GM12873 (cell line): ENCODE measurements at regions not wholly inside any gene's neighbourhood (a gene's known extent, or its start where the extent isn't known, plus 50 kb on each side); places are given as distances from the start of the nearest gene placed in this dataset.

Source experiments
- TF ChIP-seq, protein P1 (sequence below): IDR thresholded peaks from 2 replicates; pipeline ENCODE4 v1.5.1; 2012; ENCODE audit warnings: low read depth, mild to moderate bottlenecking, moderate library complexity, low read length, control low read depth; ENCODE audit not compliant: insufficient read depth; ENCODE audit errors: missing control alignments

- TF ChIP-seq, protein P1, sequence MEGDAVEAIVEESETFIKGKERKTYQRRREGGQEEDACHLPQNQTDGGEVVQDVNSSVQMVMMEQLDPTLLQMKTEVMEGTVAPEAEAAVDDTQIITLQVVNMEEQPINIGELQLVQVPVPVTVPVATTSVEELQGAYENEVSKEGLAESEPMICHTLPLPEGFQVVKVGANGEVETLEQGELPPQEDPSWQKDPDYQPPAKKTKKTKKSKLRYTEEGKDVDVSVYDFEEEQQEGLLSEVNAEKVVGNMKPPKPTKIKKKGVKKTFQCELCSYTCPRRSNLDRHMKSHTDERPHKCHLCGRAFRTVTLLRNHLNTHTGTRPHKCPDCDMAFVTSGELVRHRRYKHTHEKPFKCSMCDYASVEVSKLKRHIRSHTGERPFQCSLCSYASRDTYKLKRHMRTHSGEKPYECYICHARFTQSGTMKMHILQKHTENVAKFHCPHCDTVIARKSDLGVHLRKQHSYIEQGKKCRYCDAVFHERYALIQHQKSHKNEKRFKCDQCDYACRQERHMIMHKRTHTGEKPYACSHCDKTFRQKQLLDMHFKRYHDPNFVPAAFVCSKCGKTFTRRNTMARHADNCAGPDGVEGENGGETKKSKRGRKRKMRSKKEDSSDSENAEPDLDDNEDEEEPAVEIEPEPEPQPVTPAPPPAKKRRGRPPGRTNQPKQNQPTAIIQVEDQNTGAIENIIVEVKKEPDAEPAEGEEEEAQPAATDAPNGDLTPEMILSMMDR, result no peak
Observed at GRCh38 chrX:79601341-79602131, 234.4 kb upstream of the ITM2A start.

DNA sequence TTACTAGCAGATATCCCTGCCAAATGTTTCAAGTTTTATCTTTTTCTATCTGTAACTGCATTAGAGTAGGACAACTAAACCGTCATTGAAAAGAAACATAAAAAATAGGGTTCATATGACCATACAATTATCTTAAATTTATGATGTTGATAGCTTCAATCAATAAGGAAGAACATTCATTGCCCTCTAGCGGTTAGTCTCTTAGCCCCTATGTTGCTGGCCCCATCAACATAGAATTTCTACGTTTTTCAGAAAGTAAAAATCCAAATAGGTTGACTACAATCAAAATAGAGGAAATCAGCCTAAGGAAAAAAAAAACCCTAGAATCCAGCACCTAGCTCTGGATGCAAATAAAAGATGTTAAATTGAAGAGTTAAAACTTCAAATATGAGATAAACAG is 225.1 kb upstream of the ITM2A start:
- TF ChIP-seq, protein P1, result peak; percentile 17

DNA sequence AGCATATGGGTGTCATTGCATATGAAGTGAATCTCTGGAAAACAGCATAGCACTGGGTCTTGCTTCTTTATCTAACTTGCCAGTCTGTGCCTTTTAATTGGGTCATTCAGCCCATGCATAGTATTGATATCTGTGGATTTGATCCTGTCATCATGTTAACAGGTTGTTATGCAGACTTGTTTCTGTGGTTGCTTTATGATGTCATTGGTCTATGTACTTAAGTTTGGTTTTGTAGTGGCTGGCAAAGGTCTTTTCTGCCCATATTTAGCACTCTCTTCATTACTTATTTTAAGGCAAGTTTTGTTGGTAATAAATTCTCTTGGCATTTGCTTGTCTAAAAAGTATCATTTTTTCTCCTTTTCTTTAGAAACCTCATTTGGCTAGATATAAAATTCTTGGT is 221.1 kb upstream of the ITM2A start:
- TF ChIP-seq, protein P1, result no peak

GRCh38 chrX:79573760-79574159 is 206.6 kb upstream of the ITM2A start:
- TF ChIP-seq, protein P1, result no peak

DNA sequence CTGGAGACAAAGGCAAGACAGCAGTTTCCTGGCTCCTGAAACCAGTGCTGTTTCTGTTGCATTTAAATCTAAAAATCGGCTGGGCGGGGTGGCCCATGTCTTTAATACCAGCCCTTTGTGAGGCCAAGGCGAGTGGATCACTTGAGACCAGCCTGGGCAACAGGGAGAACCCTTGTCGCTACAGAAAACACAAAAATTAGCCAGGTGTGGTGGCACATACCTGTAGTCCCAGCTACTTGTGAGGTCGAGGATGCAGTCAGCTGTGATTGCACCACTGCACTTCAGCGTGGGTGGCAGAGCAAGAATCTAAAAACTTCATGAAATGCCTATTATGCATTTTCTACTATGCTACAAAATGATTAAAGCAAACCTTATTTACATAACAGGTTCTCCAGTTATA is 205.4 kb upstream of the ITM2A start:
- TF ChIP-seq, protein P1, result no peak

- TF ChIP-seq, protein P1, result no peak
Observed at GRCh38 chrX:79570524-79571240, 203.5 kb upstream of the ITM2A start.

GRCh38 chrX:79568309-79568708 is 201.2 kb upstream of the ITM2A start:
- TF ChIP-seq, protein P1, result no peak
